Urothelium cell line (cell line): ENCODE measurements at regions not wholly inside any gene's neighbourhood (a gene's known extent, or its start where the extent isn't known, plus 50 kb on each side); places are given as distances from the start of the nearest gene placed in this dataset.
"Not testable (repeated sequence)": the region's sequence is repeated elsewhere in the genome, so short reads cannot be mapped to it uniquely, and the experiment has no call there.

Experiments
- DNase-seq: peaks from one replicate; pipeline ENCODE4 v3.0.0; 2011; ENCODE audit warnings: low spot score, mixed read lengths
- FAIRE-seq: peaks from 2 replicates; lab custom pipeline; 2011; peaks lifted over from hg19 to GRCh38; lab: Jason Lieb, UNC

DNA sequence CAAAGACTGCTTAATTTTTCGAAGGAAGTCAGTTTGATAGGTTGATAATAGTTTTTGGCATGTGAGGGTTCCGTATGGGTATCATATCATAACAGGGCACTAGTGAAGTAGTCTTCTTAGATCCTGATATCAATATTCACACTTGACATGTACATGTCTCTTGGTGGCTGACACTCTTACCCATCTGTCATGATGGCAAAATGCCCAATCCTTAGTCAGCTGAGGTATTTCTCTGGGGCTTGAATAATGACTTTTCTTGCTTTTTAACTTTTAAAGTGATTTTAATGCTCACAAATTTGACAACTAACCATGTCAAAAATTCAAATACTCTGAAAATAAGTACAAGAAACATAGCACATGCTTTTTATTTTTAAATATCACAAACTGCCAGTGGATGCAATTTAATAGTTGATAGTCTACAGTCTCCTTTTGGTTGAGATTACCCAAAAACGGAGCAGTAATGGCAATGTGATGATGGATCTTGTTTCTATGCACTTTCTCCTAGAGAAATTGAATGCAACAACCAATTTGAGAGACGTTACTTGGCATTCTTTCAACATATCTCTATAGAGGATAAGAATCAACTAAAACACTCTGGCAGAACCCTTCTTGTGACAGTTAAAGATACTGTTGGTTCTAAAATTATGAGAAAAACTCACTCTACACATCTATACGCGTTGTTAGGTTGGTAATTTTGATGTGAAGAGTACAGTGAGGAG lies 552.9 kb upstream of the PABPC4L start:
- DNase-seq: no peak
- FAIRE-seq: no peak

DNA sequence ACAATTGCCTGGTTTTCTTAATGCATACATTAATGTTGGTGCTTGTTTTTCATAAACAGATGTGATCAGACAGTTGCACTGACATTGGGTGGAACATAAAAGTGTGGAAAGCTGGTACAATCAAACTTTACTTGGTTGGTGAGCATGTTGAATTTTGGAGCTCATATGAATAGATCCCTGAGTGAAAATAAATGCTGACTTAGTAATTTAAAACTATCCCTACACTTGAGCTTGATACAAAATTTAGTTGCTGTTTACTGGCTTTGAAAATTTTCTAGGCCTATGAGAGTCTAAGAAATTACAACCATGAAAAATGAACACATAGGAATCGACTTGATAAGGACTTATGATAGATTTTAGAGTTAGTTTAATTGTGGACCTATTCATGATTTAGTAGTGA lies 551.8 kb upstream of the PABPC4L start:
- DNase-seq: no peak
- FAIRE-seq: no peak

DNA sequence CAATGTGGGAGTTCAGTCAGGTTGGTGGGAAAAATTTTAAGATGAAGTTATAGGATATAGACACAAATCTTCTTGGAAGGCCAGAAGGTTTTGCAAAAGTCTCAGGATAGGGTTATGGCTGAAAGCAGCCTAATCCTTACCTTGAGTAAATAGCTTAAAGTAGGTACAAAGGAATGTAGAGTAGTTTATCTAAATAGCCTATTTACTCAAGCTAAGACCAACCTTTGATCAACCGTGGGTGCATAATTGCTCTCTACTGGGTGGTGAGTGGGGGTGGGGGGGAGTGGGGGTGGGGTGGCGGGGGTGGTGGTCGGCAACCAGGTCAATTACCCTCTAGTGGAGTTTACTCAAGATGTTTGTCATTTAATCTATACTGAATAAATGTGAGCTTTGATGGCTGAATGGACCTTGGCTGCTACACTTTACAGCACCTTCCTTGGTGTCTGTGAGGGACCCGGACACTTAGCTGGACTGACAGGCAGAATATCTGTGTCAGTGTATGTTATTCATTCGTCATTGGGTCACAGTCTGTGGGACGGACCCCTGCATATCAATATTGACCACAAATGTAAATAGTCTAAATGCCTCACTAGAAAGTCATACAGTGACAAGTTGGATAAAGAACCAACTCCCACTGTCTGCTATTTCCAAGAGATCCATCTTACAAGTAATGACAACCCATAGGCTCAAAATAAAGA lies 545.7 kb upstream of the PABPC4L start:
- no peak for FAIRE-seq

DNA sequence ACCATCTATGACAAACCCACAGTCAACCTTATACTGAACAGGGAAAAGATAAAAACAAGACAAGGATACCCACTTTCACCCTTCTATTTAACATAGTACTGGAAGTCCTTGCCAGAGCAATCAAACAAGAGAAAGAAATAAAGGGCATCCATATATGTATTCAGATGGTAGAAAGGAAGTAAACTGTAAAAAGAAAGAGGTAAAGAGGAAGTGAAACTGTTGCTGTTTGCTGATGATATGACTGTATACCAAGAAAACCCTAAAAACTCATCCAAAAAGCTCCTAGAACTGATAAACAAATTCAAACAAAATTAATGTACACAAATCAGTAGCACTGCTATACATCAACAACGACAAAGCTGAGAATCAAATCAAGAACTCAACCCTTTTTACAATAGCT lies 538.7 kb upstream of the PABPC4L start:
- no peak for FAIRE-seq
- no peak for DNase-seq

More for the DNA sequence above, 545.7 kb upstream of the PABPC4L start:
- DNase-seq: no peak

DNA sequence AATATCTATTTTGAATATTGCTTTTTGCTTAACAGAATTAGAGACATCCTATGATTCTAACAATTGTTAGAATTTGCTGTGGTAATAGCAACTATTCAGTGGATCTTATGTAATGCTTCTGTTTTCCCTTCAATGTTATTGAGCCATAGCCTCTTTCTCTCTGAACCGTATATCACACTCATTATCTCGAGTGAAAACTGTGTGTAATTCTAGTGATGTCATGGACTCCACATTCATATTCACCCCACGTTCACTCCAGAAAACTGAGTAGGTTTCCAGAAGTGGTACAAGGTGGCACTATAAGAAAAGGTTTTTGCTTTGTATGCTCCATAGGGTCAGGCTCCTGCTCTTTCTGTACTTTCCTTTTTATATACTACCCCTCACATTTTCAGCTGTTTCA lies 534.3 kb upstream of the PABPC4L start:
- no peak for DNase-seq
- FAIRE-seq: no peak

DNA sequence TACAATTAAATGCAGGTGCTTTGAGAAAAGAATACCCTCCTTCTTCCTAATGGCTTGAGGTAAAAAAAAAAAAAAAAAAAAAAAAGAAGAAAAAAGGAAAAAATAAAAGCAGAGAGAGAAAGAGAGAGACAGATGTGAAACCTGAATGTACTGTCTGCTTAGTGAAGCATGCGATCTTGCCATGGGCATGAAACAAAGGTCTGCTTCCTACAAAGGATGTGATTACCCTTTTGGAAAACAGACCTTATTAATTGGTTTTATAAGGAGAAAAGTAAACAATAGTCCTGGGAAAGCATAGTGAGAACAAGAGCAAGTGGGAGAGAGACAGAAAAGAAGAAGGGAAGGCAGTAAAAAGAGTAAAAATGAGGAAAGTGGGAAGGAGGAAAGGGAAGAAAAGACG lies 526.1 kb upstream of the PABPC4L start:
- no peak for DNase-seq
- FAIRE-seq: no peak

DNA sequence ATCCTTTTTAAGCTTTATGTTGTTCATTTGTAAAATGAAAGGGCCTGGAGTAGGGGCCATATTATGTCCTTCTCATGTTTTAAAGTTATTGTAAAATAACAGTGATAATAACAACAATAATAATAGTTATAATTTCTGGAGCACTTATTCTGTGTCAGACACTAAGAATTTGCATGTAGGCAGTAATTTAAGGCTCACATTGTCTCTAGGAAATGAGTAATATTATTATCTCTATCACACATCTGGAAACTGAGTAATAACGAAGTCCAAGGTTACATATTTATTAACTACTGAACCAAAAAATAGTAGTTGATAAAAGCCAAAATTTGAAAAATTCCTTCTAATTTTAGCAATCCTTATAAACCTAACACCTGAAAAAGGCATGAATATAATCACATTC lies 520.7 kb upstream of the PABPC4L start:
- FAIRE-seq: no peak
- no peak for DNase-seq

DNA sequence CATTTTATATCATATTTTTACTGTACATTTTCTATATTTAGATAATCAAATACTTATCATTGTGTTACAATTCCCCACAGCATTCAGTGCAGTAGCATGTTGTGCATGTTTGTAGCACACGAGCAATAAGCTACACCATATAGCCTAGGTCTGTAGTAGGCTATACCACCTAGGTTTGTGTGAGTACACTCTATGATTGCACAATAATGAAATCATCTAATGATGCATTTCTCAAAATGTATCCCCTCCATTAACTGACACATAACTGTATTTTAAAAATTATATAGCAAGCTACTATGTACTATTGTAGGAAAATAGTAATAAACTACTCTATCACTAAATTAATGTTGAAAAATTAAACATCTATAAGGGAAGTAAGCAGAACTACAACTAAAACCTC lies 518.4 kb upstream of the PABPC4L start:
- no peak for DNase-seq
- no peak for FAIRE-seq

DNA sequence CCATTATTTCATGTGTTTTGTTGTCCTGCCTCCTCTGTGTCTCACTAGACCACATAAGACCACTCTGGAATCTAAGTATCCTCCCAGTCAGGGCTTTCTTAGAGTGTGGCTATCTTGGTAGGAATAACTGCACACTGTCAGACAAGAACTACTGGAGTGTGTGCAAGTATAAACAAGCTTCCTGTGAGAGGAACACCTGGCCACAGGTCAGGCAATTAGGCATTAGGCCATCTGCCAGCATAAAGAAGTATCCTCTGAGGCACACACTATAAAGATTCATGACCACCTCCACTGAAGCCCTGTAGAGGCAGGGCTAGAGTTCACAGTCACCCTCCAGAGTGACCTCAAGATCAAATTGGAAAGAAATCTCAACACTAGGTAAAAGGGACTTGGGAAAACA lies 507.0 kb upstream of the PABPC4L start:
- DNase-seq (no peak), FAIRE-seq (no peak)

DNA sequence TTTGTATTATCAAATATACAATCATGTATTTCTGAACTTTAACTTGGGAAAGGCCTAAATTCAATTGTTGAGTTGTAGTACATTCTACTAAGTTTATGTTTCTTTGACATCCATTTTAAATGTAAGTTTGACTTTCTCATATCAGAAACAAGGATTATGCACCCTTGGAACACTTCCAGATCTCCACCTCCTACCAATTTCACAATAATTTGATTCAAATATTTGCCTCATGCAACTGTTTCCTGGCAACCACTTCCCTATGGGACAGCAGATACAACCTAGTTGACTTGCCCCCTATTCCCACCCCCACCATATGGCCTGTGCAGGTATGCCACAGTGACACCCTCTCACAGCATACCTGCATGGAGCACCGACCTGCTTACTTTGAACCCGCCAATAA lies 506.4 kb upstream of the PABPC4L start:
- DNase-seq (no peak), FAIRE-seq (no peak)

DNA sequence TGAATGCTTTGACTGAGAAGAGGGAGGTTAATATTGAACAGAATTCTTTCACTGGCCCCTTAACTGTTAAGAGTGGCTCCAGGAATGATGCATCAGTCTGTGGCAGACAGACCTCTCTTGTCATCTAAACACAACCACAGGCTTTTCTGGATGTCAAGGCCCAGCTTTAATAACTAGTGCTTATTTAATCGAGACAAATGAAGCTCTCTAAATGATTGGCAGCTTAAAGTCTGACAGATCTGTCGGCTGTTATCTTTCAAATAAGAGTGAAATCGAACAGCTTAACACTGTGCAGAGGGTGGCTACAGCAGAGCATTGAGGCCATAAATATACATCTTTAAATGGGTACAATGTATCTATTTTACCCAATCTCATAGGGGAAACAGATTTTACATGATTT lies 500.8 kb upstream of the PABPC4L start:
- FAIRE-seq (no peak), DNase-seq (no peak)

DNA sequence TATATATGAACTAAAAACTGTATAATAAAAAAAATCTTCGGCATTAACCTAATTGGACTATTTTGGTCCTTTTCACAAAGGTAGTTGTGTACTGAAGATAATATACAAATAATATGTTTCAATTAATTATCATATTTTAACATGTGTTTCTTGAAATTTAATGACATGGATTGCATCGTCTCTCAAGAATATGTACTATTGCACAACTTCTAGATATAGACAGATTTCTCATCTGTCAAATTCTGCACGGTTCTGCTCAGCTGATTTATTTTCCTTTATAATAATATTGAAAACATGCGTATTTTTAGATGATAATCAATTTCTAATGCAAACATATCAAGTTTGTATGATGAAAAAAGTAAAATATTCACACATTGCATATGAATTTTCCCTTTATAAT lies 498.7 kb upstream of the PABPC4L start:
- no peak for FAIRE-seq
- DNase-seq: no peak

DNA sequence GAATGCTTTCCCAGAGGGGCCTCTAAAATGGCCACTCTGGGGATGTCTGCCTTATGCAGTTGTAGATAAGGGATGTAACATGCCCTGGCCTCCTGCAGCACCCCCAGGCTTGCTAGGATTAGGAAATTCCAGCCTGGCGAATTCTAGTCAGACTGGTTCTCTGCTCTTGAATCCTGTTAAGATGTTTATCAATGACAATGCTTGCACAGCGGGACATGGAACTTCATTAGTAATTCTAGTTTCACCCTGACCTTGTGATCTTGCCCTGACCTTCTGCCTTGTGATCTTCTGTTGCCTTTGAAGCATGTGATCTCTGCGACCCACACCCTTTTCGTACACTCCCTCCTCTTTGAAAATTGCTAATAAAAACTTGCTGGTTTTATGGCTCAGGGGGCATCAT lies 497.2 kb upstream of the PABPC4L start:
- not testable (repeated sequence) for FAIRE-seq, DNase-seq

DNA sequence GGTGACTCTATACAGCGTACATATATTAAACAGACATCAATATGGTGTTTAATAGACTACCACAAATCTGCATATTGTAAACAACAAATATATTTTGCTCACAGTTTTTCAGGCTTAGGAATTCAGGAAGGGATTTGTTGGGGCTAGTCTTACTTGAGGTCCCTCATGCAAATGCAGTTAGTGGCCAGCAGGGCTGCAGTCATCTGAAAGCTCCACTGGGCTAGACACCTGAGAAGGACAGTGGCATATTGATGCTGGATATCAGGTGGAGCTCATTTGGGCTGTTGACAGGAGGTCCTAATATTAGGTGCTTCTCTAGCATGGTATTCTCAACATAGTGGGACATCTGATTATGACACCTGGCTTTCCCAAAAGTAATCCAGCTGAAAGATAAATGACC lies 493.8 kb upstream of the PABPC4L start:
- DNase-seq: no peak
- FAIRE-seq: no peak

DNA sequence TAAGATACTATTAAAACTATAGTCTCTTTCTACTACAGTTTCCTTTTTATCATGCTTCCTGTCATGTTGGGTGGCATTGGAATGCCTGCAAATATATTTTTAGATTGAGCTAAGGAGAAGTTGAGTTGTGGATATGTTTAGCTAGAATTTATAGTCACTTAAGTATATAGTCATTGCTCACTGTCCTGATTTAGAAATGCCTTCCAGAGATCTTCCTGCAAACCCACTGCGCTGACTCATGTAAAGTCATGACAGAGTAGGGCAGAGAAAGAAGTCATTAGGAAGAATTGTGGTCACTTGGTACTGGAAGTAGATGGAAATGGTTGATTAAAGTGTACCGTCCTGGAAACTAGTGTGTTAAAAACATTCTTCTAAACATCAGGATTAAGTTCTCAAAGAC lies 490.3 kb upstream of the PABPC4L start:
- DNase-seq (no peak), FAIRE-seq (no peak)

DNA sequence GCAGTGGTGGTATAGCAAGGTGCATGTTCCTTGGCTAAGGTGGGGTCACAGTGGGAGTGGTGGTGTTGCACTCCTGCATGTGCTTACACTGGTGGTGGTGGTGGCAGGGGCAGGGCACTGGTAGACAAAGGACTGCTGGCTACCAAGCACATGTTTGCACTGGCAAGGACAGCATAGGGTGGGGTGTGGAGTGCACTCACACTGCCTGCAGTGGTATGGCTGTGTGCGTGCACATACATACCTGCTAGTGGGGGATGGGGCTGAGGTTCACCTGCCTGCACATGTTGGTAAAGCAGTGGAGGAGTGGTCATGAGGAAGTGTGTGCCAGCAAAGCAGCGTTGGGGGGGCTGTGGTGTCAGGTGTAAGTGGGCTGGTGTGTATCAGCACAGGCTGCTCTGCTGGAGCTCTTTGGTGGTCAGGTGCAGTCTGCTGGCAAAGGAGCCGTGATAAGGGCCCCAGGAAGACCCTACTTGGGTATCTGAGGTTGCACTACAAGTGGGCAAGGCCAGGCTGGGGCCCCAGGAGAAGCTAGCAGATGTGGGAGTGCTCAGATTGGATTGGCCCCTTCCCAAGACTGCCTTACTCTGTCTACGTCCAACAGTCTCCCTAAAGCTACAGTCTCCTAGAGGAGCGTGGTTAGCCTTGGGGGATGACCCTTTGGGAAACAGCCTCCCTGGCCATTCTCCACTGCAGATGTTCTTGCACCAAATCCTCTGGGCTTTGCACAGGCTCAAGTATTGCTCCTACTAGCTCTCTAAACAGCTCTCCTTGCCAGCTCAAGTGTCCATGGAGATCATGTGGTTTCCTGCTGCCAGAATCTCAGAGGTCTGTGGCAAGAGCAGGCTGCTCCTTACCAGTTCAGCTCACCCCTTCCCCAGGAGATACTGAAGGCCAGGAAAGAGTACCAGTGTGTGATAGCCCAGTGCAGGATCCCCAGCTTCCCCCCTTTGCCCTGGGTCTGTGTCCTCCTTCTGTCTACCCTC lies 486.3 kb upstream of the PABPC4L start:
- DNase-seq (no peak), FAIRE-seq (no peak)

DNA sequence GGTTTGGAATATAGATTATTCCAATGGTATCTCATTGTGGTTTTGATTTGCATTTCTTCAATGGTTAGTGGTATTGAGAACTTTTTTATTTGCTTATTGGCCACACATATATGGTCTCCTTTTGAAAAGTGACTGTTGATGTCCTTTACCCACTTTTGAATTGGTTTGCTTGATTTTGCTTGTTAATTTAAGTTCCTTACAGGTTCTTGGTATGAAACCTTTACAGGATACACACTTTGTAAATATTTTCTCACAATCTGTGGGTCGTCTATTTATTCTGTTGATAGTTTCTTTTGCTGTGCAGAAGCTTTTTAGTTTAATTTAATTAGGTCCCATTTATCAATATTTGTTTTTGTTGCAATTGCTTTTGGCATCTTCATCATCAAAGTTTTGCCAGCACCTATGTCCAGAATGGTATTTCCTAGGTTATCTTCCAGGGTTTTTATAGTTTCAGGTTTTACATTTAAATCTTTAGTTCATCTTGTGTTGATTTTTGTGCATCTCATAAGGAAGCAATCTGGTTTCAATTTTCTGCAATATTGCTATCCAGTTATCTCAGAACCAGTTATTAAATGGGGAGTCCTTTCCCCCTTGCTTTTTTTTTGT lies 475.7 kb upstream of the PABPC4L start:
- DNase-seq: no peak
- no peak for FAIRE-seq

DNA sequence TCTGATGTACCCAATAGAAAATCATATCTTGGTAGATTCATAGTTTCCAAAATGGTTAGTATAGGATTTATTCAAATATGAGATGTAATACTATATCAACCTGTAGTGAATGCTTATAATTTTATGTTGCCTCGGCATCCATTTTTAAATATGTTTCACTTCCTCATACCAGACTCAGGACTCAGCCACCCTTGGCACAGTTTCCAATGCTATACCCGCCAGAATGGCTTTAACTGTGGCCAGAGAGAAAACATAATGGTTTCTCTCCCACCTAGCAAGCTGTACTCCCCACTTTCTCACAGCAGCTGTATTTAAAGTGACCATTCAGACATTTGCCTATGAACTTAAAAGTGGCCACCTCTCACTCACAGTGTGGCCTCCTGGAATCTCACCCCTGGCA lies 466.6 kb upstream of the PABPC4L start:
- FAIRE-seq (no peak), DNase-seq (no peak)

DNA sequence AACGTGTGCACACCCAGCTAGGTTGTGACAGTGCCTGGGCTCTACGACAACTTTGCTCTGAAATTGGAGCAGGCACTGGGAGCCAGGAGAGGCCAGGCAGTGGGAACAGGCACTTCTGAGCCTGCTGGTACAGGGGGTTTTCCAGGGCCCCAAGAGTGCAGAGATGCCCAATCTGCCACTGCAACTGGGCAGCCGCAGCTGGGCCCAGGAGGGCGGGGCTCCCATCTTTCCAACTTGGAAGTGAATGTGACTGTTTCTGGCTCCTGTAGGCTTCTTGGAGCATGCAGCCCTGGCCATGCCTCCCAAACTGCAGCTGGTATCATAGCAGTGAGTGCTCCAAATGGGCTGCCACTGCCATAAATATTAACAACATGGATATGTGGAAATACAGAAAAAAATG lies 465.1 kb upstream of the PABPC4L start:
- FAIRE-seq: no peak
- DNase-seq: no peak

DNA sequence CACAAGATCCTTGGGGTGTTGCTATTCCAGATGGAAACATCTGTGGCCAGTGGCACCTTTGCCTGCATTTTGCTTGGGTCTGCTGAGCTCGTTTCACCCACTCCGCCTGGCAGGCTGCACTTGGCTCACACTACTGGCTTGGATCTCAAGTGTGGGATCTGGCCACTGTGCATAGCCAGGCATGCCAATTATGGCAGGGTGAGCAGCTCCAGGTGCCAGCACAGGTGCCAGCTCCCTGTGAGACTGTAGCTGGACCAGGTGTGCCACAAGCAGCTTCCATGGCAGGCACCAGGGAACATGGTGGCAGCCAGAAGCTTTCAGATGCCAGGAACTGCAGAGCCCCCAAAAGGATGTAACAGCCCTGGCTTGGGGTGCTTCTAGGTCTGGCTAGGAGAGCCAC lies 463.8 kb upstream of the PABPC4L start:
- FAIRE-seq: no peak
- no peak for DNase-seq

DNA sequence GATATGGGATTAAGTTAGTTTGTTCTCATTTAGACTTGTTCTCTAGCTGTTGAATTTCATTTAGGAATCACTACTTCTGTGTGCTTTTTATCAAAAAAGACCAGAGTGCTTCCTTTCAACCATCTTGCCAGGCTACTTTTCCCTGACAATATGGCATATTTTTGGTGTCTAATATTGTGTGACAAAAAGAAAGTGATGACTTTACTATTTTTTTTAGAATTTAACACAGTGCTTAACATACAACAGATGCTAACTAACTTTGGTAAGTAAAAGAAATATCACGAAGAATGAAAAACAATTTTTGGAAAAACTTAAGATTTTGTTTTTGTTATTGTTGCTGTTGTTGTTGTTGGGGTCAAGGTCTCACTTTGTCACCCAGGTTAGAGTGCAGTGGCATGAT lies 462.2 kb upstream of the PABPC4L start:
- FAIRE-seq: no peak
- DNase-seq: no peak
